ENCODE measurements at regions not wholly inside any gene's neighbourhood (a gene's known extent, or its start where the extent isn't known, plus 50 kb on each side); places are given as distances from the start of the nearest gene placed in this dataset.
"Not testable (repeated sequence)": the region's sequence is repeated elsewhere in the genome, so short reads cannot be mapped to it uniquely, and the experiment has no call there.

DNA sequence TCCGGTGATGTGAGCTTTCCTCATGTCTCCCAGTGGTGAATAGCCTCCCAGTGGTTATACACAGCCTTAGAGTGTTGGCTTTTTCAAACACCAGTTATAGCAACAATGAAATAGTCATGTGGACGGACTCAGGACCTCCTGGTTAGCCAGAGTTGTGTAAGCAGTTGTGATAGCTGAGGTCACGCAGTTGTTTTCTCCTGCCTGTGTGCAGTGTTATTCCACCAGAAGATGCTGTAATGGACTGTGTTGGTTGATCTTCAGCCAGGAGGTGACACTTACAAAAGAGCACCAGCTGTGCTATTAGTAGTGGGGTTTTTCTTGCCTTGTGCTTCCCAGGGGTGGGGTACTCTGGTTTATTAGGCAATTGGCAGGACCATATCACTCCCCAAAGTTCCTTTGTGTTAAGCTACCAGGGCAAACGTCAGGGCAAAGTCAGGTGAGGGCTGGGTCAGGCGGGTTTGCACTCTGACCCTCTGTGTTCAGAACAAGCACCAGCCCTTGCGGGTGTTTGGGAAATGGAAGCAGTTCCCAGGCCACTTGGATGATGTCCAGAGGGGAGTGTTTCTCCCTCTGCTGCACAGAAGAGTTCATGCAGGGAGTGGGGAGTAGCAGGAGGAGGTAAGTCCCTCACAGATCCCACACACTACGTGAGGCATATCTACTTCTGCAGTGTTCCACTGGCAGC lies 252.6 kb downstream of the TMEM47 start:
- DNase-seq (ENCODE audit: low spot score): no peak

DNA sequence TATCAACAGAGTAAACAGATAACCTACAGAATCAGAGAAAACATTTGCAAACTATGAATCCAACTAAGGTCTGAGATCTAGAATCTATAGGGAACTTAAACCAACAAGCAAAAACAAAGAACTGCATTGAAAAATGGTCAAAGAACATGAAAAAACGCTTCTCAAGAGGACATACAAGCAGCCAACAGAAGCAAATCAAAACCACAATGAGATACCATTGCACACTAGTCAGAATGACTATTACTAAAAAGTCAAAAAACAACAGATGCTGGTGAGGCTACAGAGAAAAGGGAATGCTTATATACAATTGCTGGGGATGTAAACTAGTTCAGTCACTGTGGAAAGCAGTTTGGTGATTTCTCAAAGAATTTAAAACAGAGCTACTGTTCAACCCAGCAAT lies 255.7 kb downstream of the TMEM47 start:
- DNase-seq (ENCODE audit: low spot score): no peak

DNA sequence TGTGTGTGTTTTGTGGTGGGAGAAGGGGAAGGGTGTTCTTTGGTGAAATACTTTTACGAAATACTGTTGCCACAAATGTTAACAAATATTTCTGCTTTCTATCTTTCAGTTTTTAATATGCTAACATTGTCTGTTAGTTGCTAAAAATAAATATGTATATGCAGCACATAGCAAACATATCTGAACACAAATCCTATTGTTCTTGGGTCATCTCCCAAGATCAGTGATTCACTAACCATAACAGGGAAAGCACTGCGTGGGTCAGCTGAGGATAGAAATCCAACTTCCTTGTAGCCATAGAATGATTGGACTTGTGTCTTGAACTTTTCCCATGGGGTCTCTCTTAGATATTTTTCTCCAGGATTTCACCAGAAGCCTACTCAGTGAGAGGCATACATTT lies 250.3 kb upstream of the FAM47A start:
- DNase-seq (ENCODE audit: low spot score): no peak

DNA sequence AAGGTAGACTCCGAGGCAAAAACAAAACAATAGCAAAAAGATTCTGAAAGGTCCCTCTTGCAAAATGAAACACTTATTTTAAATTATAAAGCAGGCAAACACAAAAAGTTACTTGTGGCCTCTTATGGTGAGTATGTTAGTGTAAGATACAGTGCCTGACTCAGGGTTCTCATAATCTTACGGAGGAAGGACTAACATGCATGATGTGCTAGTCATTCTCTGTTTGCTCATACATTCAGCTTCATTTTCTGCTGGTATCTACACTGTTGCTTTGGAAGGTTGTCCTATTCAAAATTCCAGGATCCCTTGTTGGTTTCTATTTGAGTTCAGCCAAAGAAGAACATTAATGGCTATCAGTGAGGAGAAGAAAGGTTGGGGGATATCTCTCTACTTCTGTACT lies 249.1 kb upstream of the FAM47A start:
- DNase-seq (ENCODE audit: low spot score): no peak

DNA sequence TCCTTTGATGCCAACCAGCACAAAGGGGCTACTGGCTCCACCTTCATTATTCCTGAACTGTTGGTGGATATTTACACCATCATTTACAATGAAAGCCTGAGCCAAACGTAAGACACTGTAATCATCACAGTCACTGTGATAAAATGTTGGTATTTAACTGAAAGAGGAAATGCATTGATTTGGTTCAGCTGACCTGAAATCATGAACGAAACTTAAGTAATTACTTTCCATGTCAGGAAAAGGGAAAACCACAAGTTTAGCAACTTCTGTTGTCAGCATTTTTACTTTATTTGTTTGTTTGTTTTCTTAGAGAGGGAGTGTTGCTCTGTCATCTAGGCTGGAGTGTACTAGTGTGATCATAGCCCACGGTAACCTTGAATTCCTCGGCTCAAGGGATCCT lies 247.8 kb upstream of the FAM47A start:
- DNase-seq (ENCODE audit: low spot score): no peak

DNA sequence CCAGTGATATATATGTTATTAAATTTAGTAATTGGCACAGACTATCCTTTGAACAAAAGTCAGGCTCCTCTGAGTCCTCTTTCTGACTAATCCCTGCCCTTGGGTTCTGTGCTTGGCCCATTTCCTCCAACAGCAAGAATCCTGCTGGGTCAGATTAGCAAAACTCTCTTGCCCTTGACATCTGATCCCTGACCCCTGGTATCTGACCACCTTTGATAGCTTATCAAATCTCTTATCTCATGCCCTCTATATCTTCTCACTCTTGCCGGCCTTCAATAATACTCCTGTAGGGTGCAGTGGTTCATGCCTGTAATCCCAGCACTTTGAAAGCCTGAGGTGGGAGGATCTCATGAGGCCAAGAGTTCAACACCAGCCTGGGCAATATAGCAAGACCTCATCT lies 245.5 kb upstream of the FAM47A start:
- DNase-seq (ENCODE audit: low spot score): no peak

DNA sequence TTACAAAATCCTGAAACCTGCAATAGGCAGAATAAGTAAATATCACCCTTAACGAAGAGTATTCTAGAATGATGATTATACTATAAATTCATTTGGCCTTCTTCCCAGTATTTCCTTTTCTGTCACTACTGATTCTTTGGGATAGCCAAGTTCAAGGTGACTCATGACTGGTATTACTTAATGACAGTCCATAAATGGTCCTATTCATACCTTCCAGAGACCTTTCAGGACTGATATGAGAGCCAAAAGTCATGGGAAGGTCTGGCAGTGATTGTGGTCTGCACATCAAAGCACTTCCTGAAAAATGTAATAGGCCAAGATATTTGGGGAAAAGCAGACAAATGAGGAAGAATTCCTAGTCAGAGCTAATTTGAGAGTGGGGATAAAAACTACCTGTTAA lies 239.6 kb upstream of the FAM47A start:
- DNase-seq (ENCODE audit: low spot score): no peak

DNA sequence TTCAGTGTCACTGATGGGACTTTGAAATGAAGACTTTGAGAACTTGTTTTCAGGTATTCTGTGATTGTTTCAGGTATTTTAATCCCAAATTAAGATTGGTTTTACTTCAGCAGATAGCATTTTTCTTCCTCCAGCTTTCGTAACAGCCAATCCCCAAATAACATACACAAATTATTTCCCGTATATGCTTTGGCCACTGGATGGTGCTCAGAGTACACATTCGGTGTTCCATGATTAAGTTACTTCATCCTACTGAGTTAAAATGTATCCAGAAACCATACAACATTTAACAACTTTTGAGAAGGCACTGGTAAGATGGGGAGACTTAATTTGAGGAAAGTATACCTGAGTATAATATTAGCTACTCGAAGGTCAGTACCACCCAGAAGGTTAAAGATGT lies 233.4 kb upstream of the FAM47A start:
- peak; percentile 17 for DNase-seq (ENCODE audit: low spot score)

DNA sequence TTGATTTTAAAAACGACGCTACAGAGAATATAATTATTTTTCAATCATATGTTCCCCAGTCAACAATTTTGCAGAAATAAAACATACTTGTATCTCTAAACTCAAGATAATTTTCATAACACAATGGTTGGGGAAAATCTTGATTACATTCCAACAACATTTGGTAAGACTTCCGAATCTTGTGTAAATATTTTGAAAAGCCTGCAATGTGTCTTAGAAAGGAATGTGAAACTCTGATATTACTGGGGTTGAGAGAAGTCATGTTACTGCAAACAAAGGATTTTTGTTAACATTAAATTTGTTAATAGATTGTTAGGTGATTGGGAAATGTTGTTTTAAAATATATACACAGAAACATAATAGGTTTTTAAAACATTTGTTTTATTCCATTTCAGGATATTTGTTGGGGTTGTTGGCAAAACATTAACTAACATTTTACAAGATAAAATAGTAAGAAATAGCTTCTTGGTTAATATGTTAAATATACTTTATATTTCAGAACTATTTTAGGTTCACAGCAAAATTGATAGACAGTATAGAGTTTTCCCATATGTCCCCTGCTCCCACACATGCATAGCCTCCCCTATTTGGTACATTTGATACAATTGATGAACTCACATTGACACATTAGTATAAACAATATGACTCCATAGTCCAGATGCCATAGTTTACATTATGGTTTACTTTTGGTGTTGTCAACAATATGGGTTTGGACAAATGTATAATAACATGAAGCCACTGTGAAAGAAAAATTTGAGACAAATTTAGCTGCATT lies 218.6 kb upstream of the FAM47A start:
- DNase-seq (ENCODE audit: low spot score): no peak

DNA sequence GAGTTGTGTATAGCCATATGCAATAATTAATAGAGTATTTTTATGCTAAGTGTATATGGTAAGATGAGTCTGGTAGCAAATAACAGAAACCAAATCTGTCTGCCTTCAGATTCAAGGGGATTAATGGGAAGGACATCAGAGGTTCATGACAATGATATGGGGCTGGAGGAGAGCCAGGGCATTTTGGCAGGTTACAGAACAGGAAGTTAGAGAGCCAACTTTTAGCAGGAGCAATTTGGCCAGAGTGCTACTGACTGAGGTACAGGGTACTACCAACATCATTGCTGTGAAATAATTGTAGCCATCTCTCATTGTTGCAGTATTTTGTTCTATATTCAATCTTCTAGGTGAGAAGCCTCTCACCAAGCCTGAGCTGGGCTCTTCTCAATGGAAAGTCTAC lies 210.9 kb upstream of the FAM47A start:
- no peak for DNase-seq (ENCODE audit: low spot score)

DNA sequence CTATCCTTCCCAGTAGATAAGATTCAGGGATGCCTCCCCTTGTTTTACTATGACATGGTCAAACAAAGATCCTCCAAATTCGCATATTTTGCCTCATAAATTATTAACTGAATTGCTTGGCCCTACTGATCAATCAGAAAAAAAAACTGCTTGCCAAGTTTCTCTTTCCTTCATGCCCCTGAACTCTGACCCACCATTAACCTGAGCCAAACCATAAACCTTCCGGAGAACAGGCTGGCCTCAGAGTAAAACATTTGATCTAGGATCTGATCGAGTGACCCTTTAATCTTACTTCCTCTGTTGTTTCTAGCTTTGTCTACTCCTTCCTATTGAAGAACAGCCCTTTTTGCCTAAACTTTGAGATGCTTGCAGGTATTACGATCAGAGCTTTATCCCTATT lies 209.7 kb upstream of the FAM47A start:
- no peak for DNase-seq (ENCODE audit: low spot score)

DNA sequence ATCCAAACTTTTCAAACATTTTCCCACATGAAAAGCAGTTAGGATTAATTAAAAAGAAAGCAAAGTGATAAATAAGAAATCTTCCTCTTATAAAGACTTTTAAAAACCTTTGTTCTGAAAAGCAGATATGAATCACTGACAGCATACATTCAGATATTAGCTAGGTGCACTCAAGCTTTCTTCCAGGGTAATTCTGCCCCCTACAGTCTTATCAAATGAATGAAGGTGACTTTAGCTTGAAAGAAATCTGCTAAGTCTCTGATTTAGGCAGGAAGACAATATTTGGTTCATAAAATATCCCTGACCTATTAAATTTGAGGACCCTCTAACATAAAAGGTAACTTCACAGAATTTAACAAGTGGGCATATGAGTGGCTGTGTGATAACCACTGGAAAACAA lies 209.1 kb upstream of the FAM47A start:
- DNase-seq (ENCODE audit: low spot score): peak; percentile 3

DNA sequence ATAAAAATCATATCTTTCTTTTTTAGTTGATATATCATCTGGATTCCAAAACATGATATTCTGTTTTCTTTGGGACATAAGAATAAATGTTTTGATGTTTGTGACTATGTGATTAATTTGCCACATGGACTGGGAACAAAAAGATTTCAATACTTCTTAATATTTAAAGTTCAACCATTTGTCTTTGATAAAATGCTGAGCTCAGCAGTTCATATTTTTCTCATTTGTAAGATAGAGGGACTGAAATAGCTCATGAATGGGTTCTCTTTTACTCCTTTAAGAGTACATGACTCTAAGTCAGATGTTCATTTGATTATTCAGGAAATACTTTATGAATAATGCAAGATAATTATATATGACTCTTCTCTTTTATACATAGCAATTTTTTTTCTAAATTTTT lies 205.9 kb upstream of the FAM47A start:
- no peak for DNase-seq (ENCODE audit: low spot score)

DNA sequence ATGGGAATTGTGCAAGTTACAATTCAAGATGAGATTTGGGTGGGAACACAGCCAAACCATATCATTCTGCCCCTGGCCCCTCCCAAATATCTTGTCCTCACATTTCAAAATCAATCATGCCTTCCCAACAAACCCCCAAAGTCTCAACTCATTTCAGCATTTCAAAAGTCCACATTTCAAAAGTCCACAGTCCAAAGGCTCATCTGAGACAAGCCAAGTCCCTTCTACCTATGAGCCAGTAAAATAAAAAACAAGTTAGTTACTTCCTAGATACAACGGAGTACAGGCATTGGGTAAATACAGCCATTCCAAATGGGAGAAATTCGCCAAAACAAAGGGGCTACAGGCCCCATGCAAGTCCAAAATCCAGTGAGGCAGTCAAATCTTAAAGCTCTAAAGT lies 203.3 kb upstream of the FAM47A start:
- DNase-seq (ENCODE audit: low spot score): not testable (repeated sequence)

DNA sequence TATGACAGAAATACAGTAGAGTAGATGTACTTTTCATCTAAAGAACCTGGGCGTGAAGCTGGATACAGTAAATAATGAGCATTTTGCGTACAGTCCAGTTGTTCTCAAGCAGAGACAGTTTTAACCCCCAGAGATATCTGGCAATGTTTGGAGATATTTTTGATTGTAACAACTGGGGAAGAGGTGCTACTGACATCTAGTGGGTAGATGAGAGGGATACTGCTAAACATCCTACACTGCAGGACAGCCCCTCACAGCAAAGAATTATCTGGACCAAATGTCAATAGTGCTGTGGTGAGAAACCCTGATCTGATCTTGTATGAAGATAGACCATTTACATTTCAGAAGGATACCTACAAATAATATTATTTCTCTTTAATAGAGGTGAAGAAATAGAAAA lies 200.2 kb upstream of the FAM47A start:
- peak; percentile 3 for DNase-seq (ENCODE audit: low spot score)

DNA sequence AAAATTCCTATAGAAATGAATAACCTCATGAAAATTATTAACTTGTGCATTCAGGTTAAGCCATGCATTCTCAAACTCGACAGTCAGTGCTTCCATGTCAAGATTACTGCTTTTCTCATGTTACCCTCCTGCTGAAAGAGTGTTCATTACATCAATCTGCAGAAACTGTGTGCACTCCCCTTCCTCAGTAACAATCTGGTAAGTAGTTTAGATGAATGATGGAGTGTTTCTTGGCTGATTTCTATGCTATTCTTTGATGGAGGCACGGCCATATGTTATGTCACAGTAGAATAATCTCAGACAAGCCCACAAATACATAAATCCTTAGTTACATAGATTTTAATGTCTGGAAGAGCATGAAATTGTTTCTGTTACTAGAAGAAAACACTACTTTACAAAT lies 193.3 kb upstream of the FAM47A start:
- no peak for DNase-seq (ENCODE audit: low spot score)

DNA sequence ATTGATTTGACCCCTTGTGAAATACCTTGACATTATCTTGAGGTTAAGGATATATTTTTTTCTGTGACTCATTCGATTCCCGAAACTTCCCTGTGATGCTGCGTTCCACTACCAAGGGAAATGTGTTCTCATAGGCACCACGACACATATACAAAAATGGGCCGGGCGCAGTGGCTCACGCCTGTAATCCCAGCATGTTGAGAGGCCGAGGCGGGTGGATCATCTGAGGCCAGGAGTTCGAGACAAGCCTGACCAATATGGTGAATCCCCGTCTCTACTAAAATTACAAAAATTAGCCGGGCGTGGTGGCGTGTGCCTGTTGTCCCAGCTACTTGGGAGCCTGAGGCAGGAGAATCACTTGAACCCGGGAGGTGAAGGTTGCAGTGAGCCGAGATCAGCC lies 188.3 kb upstream of the FAM47A start:
- DNase-seq (ENCODE audit: low spot score): not testable (repeated sequence)

DNA sequence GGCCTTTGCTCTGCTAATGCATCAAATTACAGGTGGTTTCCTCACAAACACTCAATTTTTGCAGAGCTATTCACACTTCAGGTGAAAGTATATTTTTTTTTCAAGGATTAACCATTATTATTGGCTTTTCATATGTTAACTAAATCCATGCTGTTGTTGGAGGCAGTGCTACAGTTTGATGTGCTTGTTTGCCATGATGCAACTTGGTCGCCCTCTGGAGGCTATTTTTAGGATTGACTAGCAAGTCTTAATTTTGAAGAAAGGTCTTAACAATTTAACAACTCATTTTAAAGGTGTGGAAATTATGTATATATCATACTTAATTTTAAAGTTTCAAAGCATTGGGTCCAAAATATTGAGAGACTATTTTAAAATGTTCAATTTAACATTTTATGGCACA lies 168.8 kb upstream of the FAM47A start:
- DNase-seq (ENCODE audit: low spot score): peak; percentile 23

DNA sequence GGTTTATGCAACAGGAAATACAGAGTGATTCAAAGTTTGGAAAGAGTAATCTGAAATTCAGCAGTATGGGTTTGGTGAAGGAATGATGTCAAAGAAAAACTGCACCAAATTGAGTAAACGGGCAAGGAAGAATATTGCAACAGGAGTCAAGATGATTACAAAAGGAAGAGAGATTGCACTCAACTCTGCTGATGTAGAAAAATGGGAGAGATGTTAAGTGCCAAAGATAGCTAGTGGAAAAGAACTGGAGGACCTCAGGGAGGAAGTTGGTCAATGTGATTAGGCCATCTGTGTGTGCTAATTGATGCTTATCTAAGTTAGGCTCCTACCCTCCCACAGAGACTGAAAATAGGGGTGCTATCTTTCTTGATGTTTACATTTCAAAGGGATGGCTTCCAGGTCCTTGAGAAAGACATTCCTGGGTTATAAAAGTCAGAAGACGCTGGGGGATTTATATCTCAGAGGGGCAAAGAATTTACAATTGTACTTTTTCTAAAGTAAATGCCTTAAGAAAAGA lies 167.4 kb upstream of the FAM47A start:
- DNase-seq (ENCODE audit: low spot score): no peak

DNA sequence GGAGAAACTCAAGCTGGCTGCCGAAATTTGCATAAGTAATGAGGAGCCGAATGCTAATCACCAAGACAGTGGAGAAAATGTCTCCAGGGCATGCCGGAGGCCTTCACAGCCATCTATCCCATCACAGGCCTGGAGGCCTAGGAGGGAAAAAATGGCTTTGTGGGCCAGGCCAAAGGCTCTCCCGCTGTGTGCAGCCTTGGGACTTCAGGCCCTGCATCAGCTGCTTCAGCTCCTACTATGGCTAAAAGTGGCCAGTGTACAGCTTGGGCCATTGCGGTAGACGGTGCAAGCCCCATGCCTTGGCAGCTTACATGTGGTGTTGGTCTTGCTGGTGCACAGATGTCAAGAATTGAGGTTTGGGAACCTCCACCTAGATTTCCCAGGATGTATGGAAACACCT lies 162.6 kb upstream of the FAM47A start:
- no peak for DNase-seq (ENCODE audit: low spot score)

DNA sequence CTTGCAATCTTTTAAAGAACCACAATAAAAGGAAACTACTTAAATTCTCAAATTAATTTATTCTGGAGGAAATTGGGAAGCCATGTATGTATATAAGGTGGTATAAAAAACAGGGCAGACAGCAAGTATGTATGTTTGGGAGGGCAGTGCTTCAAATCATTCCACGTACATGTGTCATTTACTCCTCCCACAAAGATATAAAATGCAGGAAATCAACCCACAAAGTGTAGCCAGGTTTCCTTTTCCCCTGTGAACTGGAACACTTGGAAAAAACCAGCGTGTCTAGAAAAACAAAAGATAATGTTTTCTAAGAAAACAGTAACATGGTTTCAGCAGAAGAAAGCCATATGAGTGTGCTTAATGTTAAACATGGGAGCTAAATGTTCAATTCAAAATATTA lies 156.7 kb upstream of the FAM47A start:
- no peak for DNase-seq (ENCODE audit: low spot score)

DNA sequence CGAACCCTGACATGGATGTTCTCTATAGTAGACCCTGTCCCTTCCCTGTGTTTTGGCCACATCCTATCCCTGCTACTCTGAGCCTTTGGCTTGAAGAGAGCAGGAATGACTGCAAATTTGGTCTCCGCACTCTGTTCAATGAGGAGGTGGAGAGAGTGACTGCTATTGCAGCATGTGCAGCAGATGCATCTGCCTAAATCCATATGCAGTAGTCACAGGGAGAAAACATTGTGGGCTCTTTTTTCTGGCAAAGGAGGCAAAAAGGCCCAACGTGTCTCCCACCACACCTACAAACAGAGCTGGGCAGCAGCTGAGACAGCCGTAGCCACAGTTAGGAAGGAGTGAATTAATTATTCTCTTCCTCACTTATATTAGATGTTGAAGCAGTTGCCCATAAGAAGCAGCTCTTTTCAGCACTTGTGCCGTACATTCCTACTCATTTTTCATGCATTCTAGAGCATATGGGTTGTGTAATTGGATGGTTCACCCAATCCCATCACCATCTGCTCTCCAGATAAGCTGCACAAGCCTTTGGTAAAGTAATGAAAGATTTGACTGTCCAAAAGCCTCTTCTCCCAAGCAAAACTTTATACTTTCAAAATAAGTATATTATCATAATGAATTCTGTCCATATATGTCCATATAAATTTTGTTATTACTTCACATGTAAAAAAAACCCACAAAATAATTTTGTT lies 147.9 kb upstream of the FAM47A start:
- DNase-seq (ENCODE audit: low spot score): no peak

DNA sequence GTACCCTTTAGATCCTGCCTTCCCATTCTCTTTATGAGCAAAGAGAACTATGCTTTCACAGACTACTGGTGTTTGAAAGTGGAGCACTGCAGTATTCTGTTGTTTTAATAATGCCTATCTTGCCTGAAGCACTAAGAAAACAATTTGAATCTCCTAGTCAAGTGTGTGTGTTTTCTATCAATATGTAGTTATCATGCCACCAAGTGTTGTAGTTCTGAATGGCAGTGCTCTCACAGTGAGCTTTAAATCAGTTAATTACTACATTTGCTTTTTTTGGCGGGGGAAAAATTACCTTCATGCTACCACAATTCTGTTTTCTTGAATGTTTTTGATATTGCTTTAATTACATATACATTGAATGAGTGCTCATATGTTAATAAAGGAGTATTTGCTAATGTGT lies 143.6 kb upstream of the FAM47A start:
- DNase-seq (ENCODE audit: low spot score): peak; percentile 3
